Left cardiac atrium (tissue), 4 donors: ENCODE measurements at regions not wholly inside any gene's neighbourhood (a gene's known extent, or its start where the extent isn't known, plus 50 kb on each side); places are given as distances from the start of the nearest gene placed in this dataset.

Experiments
- ATAC-seq, 2 donors: fragments of 200-7000 bp; cut with Tn5 transposase; one replicate each; pipeline ENCODE4 v1.9.1; 2020; ENCODE audit warnings: mild to moderate bottlenecking in 2 of 2, moderate library complexity in 2 of 2
- DNase-seq: peaks from one replicate; pipeline ENCODE4 v3.0.0-alpha.2; 2020
- intact Hi-C, 2 donors: fragments of 100-400 bp; cut with DNase I; formaldehyde crosslinking; loops; one replicate each; pipeline versions ENCODE4 v1.14.1 to v1.15.1; 2022 to 2023
- donor health status: DM: no; HTN: yes; CAD: no.
- donor health status: DM: no; HTN: yes; CAD: no; lungs with severe emphysema.
- donor health status: DM: yes; HTN: yes; CAD: no.
- donor health status: Dilated cardiomyopathy.

DNA sequence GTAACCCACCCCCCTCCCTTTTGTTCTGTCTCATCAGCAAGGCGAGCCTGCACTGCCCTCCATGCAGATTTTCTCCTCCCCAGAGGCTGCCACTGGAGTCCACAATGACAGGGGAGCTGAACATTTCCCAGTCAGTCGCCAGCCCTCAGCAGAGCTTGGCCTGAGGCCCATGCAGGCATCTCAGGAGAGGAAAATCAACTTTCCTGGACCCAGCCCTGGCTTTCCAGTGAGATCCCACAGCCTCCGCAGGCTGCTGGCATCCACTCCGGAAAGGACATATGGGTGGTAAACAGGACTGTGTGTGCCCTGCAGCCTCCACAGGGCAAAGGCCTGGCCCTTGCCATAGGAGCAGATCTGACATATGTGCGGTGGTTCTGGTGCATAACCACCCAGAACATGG lies 253.8 kb downstream of the TNS1 start:
- intact Hi-C loops = no loop called here
- peak in 1 of 2 donors; percentile 27 for ATAC-seq
- no peak for DNase-seq

DNA sequence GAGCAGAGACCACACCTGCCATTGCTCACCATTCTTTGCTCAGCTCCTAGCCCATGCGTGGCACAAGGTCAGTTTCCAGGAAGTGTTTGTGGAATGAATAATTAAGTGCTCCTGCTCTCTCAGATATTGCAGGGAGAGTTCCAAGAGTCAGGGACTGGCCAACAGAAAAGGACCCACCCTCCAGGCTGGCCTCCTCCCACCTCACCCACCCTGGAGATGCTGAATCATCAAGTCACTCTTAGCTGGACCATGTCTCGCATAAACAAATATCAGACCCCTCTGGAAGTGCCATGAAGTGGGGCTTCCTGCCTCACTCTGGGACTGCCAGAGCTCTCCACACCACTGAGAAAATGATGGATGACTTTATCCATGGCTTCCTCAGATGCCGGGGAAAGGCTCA lies 256.0 kb downstream of the TNS1 start:
- DNase-seq = no peak
- intact Hi-C loops = no loop called here
- no peak for ATAC-seq

DNA sequence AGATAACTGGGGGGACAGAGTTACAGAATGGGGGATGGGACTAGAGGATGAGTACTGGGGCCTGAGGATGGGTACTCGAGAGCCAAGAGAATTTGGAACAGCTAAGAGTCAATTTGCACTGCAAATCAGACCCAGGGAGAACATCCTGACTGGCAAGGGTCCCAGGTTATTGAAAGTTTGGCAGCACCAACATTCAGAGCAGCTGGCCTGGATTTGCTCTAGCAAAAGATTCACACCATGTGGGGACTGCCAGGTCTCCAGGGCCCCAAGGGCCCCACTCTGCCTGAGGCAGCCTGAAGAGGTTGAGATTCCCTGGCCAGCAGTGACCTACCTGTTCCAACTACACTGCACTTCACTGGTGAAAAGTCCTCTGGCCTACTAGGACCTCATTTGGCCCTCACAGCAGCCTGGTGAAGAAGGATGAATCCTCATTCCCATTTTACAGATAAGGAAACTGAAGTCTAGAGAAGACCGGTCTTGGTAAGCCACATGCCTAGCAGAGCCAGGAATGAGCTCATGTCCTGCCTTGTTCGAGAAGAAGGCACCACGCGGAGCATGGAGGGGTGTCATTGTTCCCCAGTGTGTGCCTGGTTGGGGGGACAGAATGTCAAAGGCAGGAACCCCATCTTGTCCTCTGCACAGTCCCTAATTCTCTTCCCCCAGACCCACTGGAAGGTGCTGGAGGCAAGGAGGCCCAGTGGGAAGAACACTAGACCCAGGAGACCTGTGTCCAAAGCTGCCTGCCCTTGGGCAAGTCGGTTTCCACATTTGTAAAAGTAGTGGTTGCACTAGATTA lies 258.6 kb downstream of the TNS1 start:
- intact Hi-C loops = no loop called here
- no peak for DNase-seq
- ATAC-seq = peak; percentile 10 to 70

DNA sequence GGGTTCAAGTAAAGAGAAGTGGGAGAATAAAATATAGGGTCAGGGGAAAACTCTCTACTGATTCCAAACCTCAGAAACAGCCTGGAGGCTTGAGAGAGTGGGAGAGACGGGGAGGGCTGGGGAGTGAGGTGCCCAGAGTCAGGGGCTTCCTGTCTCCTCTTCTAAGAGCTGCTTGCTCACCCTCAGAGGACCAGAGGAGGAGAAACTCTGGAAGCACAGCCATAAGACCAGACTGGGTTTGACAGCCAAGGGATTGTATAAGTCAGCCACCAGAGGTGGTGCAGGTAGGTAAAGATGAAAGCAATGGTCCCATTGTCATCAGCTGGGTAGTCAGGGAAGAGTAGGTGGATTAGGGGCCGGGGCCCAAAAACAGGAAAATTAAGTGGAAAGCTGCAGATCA lies 259.4 kb downstream of the TNS1 start:
- ATAC-seq (no peak), DNase-seq (no peak)
- intact Hi-C loops = no loop called here

DNA sequence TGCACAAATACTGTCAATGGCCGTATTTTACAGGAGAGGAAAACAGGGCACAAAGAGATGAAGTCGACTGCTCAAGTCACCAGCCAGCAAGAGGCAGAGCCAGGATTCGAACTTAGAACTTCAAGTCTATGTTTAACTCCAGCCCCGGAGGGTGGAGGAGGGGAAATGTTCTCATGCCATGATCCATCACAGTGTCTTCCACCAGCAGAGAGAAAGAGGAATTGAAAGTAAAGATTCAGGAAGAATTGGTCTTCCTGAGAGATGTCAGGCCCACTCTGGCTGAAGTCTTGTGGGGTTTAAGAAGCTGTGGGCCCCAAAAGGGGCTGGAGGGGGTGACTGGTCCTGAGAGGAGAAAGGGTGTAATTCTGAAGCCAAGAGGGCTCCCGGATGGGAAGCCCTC lies 260.0 kb downstream of the TNS1 start:
- no peak for DNase-seq
- intact Hi-C loops = no loop called here
- no peak for ATAC-seq

DNA sequence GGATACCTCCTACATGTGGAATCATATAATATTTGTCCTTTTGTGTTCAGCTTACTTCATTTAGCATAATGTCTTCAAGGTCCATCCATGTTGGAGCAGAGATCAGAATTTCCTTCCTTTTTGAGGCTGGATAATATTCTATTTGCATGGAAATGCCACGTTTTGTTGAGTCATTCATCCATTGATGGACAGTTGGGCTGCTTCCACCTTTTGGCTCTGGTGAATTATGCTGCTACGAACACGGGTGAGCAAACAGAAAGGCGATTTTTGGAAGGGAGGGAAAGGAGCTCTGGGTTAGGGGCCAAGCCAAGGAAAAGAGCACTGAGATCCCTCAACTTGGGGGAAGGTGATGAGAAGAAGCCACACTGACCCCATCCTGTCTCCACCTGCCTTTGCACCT lies 260.5 kb downstream of the TNS1 start:
- intact Hi-C loops = no loop called here

DNA sequence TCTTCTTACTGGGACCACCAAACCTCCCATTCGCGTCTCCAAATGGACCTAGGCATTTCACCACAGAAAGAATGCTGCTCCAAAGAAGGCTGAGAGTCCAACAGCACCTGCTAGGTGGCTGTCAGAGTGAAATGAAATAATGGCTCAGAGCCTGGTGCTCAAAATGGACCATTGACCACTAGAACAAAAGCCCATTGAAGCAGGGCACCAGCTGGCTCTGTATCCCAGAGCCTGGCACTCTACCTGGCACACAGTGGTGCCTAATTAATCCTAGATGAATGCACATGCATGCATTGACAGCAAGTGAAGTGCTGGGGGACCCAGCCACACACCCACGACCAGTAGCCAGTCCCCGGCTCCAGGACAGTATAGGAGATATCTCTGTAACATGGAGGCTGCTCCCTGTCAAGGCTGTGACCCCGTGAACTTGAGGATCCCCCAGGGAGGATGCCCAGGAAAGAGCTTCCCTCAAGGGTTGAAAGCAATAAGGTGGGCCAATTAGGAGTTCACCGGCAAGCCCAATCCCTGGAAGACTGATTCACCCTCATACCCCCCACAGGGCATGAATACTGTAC lies 261.3 kb downstream of the TNS1 start:
- DNase-seq (no peak), ATAC-seq (no peak)
- intact Hi-C loops = no loop called here

More for the DNA sequence above, 260.5 kb downstream of the TNS1 start:
- no peak for ATAC-seq
- no peak for DNase-seq

DNA sequence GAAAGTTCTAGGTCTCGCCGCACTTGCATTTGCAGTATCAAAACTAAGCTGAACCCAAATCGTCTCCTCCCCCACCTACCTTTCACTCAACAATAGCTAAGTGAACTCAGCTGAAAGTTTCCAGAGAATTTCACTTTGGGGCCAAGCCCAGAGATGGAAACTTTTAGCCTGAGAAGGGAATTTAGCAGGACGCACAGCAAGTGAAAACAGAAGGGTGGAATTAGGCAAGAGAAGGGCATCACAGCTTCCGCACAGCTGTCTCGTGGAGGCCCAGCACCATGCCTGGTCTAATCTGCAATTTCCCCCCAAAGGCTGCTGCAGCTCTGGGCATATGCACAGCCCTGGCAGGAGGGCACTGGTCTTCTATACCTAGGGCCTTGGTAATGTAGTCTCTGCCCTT lies 262.0 kb downstream of the TNS1 start:
- intact Hi-C loops = no loop called here
- ATAC-seq (peak in 1 of 2 donors; percentile 17), DNase-seq (no peak)

DNA sequence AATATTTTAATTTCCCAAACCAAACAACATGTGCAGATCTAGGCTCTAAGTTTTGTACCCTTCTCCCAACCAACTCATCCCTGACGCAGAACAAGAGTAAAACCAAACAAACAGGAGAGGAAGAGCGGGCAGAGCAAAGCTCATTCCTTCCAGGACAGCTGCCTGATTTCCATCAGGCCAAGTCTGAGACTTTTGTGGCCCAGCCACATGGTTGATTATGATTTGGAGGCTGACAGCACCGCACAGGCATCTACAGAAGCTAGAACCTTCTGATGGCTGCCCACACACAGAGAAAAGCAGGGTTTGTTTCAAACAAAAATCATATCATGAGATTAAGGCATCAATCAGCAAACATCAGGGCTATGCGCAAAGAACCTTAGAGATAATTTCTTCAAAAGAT lies 262.6 kb downstream of the TNS1 start:
- DNase-seq (no peak), ATAC-seq (peak in 1 of 2 donors; percentile 14)
- intact Hi-C loops = no loop called here

DNA sequence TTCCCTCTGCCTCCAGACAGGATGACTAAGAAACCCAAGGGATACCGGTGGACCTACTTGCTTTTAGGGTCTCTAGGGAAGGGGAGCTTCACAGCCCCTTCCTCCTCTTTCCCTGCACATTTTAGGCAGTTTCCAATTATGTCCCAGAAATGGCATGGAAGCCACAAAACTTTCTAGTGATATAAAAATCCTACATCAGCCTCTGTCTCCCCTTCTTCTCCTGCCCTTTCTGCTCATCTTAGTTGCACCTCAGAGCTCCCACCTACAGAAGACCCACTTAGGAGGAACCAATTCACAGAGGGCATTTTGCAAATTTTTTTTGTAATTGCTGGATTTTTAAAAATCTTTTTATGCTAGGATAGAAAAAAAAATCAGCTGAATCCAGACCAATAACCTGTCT lies 263.1 kb downstream of the TNS1 start:
- ATAC-seq = no peak
- intact Hi-C loops = no loop called here
- no peak for DNase-seq

DNA sequence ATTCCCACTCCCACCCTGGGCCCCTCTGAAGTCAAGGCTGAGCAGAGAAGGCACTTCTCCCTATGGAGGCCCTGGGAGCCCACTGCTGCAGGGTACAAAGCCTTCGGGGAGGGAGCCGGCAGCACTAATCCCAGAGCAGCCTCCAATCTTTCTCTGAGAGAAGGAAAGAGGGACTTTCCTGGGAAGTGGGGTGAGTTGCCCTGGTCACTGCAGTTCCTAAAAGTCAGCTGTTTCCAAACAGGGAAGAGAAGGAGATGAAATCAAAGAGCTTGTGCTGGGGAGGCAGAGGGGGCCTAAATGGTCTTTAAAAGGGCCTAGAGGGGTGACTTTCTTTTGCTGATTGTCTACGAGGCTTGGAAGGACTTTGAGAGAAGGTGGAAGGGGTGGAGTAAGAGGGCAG lies 264.7 kb downstream of the TNS1 start:
- no peak for DNase-seq
- no peak for ATAC-seq
- intact Hi-C loops = no loop called here

DNA sequence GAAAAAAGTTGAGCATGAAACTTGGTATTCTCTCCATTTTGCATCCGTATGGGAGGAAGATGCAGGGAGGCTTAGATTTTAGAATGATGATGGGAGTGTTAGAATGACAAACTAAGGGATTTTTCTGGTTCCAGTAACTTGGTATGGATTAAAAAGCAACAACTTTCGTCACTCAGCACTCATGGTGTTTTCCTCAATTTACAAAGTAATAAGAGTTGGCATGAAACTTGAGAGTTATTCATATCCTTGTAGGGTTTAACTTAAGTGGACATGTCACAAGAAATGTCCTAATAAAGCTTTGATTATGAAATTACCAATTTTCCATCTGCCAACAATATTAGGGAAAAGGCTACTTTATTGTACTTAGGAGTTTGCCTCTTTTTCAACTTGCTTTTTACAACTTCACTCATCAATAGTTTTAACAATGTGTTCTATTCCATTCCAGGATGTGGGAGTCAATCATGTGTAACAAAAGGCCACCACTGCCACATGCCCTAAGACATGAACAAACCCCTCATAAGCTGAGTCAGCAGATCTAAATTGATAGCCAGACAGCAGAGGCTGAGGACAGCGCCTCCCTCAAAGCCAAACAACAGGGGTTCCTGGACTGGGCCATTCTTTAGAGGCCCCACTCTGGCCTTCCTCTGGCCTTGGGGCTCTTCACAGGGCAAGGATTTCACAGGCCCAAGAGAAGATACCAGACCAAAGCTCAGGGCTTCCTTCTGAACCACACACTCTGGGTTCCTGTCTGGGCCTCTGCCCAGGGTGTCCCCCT lies 265.8 kb downstream of the TNS1 start:
- DNase-seq = no peak
- intact Hi-C loops = no loop called here
- ATAC-seq = peak in 1 of 2 donors; percentile 25

DNA sequence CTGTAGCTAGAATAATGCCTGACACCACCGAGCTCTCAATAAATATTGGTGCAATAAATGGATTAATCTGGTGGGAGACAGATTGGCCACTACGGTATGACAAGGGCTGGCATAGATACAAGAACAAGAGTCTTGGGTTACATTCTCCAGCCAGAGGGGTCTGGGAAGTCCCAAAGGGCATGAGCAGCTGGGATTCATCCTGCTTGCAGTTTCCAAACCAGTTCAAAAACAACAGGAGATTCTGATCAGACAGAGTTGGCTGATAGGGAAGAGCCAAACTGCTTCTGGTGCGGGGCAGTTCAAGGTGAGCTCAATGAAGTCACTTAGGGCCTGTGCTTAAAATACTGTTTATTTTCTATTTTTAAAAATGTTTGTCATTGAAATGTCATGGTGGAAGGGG lies 266.9 kb downstream of the TNS1 start:
- DNase-seq (no peak), ATAC-seq (no peak)
- intact Hi-C loops = no loop called here

DNA sequence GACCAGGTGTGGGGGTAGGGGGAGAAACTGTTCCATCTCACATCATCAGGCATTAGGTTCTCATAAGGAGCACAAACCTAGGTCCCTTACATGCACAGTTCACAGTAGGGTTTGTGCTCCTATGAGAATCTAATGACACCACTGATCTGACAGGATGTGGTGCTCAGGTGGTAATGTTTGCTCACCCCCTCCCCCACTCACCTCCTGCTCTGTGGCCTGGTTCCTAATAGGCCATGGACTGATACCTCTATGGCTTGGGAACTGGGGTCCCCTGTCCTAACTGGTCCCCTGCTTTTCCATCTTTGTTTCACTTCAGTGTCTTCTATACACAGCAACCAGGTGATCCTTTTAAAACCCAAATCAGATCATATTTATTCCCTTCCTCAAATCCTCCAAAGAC lies 267.8 kb downstream of the TNS1 start:
- ATAC-seq = no peak
- no peak for DNase-seq
- intact Hi-C loops = no loop called here

DNA sequence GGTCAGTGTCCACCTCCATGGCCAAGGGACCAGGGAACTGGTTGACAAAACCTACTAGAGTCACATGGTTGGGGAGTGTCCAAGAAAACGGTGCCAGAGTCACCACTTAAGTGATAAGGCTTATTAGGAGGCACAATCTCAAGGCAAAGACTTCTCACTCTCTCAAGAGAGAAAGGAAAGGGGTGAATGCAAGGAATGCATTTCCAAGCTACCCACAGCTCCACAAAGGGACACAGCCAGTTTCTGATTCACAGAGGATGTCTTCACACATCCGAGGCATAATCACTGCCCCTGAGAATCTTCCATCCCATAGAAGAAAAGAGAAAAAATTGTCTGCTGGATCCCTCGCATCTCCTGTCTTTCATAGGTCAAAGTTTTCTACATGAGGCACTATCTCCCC lies 269.3 kb downstream of the TNS1 start:
- DNase-seq (no peak), ATAC-seq (peak in 1 of 2 donors; percentile 9)
- intact Hi-C loops = no loop called here

DNA sequence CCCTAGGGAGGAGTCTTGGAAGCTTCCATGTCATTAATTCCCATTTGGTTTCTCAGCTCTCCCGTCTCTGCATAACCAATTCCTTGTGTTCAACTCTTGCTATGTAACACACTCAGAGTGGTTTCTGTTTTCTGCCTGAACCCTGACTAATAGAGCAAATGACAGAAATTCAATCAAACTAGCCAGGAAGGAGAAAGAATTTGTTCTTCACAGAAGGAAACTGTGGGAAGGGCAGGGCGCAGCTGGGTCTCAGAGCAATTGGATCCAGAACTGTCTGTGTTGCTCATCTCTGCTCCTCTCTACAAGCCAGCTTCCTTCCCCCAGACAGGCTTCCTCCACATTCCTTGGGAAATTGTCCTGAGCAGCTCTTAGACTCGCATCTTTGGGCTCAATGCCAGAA lies 269.8 kb downstream of the TNS1 start:
- no peak for DNase-seq
- intact Hi-C loops = no loop called here
- peak in 1 of 2 donors; percentile 27 for ATAC-seq

DNA sequence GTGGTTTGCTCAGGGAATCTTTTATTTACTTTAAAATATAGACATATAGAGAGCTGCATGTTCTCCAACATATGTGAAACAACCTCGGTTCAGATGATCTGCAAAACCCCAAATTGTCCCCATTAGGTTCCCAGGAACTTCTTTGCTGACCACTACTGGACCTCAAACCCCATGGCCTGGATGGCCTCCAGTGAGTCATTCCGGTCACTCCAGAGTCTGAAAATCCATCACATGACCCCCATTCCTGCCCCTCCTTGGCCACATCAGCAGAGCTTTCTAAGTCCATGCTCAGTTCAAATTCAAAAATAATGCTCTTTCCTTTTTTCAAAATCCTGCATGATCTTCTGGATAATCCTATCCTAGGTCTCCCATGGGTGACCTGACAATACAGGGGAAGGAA lies 271.0 kb downstream of the TNS1 start:
- DNase-seq (no peak), ATAC-seq (no peak)
- intact Hi-C loops = no loop called here

DNA sequence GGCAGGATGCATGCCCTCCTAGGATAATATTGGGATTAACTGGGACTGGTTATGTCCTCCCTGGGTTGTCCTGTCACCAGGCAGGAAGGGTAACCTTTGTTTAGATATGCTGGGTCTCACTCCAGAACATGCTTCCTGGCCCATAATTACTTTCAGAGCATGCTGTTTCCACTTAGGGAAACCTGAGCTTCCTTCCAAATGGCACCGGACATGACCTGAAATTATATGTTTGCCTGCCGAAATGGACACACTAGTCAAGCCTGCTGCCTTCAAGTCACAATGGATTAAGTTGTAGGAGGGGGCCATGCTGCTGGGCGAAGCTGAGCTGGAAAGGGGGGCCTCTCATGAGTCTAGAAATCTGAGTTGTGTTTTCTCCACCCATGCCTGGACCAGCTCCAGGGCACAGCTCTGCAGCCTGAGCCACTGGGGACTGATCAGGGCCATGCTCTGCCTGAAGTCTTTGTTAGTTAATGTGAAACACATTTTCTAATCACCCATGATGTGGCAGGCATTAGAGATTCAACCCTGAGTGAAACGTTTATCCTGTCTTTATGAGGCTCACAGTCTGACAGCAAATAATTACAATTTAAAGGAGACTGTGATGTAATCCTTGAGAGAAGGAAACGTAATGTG lies 273.3 kb downstream of the TNS1 start:
- intact Hi-C loops = no loop called here
- DNase-seq (peak; percentile 44), ATAC-seq (peak; percentile 51 to 79)

DNA sequence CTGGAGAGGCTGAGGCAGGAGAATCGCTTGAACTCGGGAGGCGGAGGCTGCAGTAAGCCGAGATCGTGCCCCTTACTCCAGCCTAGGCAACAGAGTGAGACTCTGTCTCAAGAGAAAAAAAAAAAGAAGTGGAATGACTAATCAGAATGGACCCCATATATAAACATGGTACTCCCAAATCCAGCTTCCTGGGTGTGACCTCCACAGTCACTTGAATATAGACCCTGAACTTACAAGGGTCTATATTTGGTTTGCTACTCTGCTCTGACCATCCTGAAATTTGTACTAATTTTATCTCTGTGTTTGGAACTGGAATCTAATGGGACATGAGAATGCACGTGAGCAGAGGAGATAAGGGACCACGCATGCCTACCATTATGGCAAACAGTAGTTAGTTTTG lies 275.0 kb downstream of the TNS1 start:
- intact Hi-C loops = no loop called here
- DNase-seq (no peak), ATAC-seq (no peak)

DNA sequence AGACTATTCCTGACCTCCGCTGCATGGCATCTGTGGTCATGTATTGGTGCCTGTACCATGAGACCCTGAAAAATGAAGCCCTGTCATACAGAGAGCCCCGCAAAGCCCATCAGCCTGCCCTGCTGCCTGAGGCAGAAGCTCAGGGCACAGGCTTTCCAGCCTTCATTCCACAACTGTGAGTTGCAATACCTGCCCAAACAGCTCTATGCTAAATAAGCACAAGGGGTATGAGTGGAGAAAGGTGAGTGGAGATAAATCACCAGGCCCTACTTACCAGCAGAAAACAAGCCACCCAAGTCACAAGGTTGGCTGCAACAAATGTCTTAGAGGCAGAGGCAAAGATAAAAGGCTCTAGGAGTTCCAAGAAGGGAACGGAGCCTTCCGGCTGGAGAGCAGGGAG lies 277.4 kb downstream of the TNS1 start:
- intact Hi-C loops = no loop called here

More for the DNA sequence above, 277.4 kb downstream of the TNS1 start:
- no peak for ATAC-seq
- no peak for DNase-seq
